ENCODE measurements at regions not wholly inside any gene's neighbourhood (a gene's known extent, or its start where the extent isn't known, plus 50 kb on each side); places are given as distances from the start of the nearest gene placed in this dataset.

GRCh38 chrX:39507617-39508299, 590.0 kb downstream of the BCOR start:
- DNase-seq (ENCODE audit: low read depth) = no peak

- no peak for DNase-seq (ENCODE audit: low read depth)
Measured at GRCh38 chrX:39508300-39508692, 589.5 kb downstream of the BCOR start.

- DNase-seq (ENCODE audit: low read depth) = no peak
Measured at GRCh38 chrX:39509157-39509556, 588.6 kb downstream of the BCOR start.

- no peak for DNase-seq (ENCODE audit: low read depth)
Measured at GRCh38 chrX:39513836-39514235, 583.9 kb downstream of the BCOR start.

- no peak for DNase-seq (ENCODE audit: low read depth)
Measured at GRCh38 chrX:39514801-39515200, 583.0 kb downstream of the BCOR start.

GRCh38 chrX:39516427-39516841, 581.3 kb downstream of the BCOR start:
- no peak for DNase-seq (ENCODE audit: low read depth)

GRCh38 chrX:39518476-39519029, 579.2 kb downstream of the BCOR start:
- DNase-seq (ENCODE audit: low read depth) = no peak

- DNase-seq (ENCODE audit: low read depth) = no peak
Measured at GRCh38 chrX:39519030-39519488, 578.7 kb downstream of the BCOR start.

GRCh38 chrX:39519566-39520301, 578.0 kb downstream of the BCOR start:
- DNase-seq (ENCODE audit: low read depth) = no peak

GRCh38 chrX:39525758-39526157, 572.0 kb downstream of the BCOR start:
- DNase-seq (ENCODE audit: low read depth) = no peak

- no peak for DNase-seq (ENCODE audit: low read depth)
Measured at GRCh38 chrX:39527025-39527424, 570.7 kb downstream of the BCOR start.

- DNase-seq (ENCODE audit: low read depth) = no peak
Measured at GRCh38 chrX:39528161-39528916, 569.4 kb downstream of the BCOR start.

GRCh38 chrX:39532761-39533160, 565.0 kb downstream of the BCOR start:
- DNase-seq (ENCODE audit: low read depth) = no peak

- DNase-seq (ENCODE audit: low read depth) = no peak
Measured at GRCh38 chrX:39534949-39535348, 562.8 kb downstream of the BCOR start.

GRCh38 chrX:39536211-39536610, 561.5 kb downstream of the BCOR start:
- DNase-seq (ENCODE audit: low read depth) = no peak

GRCh38 chrX:39541881-39542280, 555.9 kb downstream of the BCOR start:
- DNase-seq (ENCODE audit: low read depth) = no peak

GRCh38 chrX:39542316-39542715, 555.4 kb downstream of the BCOR start:
- DNase-seq (ENCODE audit: low read depth) = no peak

GRCh38 chrX:39550795-39551361, 546.9 kb downstream of the BCOR start:
- DNase-seq (ENCODE audit: low read depth) = no peak

- DNase-seq (ENCODE audit: low read depth) = no peak
Measured at GRCh38 chrX:39551762-39552161, 546.0 kb downstream of the BCOR start.

GRCh38 chrX:39555431-39555830, 542.3 kb downstream of the BCOR start:
- DNase-seq (ENCODE audit: low read depth) = no peak

GRCh38 chrX:39556056-39556455, 541.7 kb downstream of the BCOR start:
- DNase-seq (ENCODE audit: low read depth) = no peak

GRCh38 chrX:39559229-39559628, 538.5 kb downstream of the BCOR start:
- DNase-seq (ENCODE audit: low read depth) = no peak

Data from amniotic epithelial cell (primary cell).